Spinal cord (tissue), 9 donors: ENCODE measurements at regions not wholly inside any gene's neighbourhood (a gene's known extent, or its start where the extent isn't known, plus 50 kb on each side); places are given as distances from the start of the nearest gene placed in this dataset.

Experiments used
- DNase-seq, 6 donors: peaks; one replicate each; pipeline versions ENCODE4 v3.0.0 to v3.0.0-alpha.2; 2013 to 2015; ENCODE audit warnings: low spot score in 6 of 6, low read depth in 4 of 6
- H3K27ac ChIP-seq: one replicate; pipeline ENCODE4 v1.5.1; 2013; ENCODE audit warnings: low read depth, low read length, control low read depth
- H3K27me3 ChIP-seq: one replicate; pipeline ENCODE4 v1.6.1; 2013; ENCODE audit warnings: low read length; ENCODE audit not compliant: control insufficient read depth, insufficient read depth
- H3K36me3 ChIP-seq: one replicate; pipeline ENCODE4 v1.6.1; 2013; ENCODE audit warnings: low read length; ENCODE audit not compliant: control insufficient read depth, insufficient read depth
- H3K4me1 ChIP-seq: one replicate; pipeline ENCODE4 v1.6.1; 2013; ENCODE audit warnings: low read length; ENCODE audit not compliant: control insufficient read depth, insufficient read depth
- H3K4me3 ChIP-seq: one replicate; pipeline ENCODE4 v1.5.1; 2013; ENCODE audit warnings: low read depth, low read length, control low read depth
- H3K9me3 ChIP-seq: one replicate; pipeline ENCODE4 v1.6.1; 2013; ENCODE audit warnings: low read length; ENCODE audit not compliant: control insufficient read depth, insufficient read depth
- WGBS: methylation state at CpG from one replicate; pipeline ENCODE4 v1.1.5; 2013; ENCODE audit warnings: missing lambda C conversion rate; ENCODE audit not compliant: insufficient coverage; 5-methylcytosine and 5-hydroxymethylcytosine counted together
- donor health status: healthy.

DNA sequence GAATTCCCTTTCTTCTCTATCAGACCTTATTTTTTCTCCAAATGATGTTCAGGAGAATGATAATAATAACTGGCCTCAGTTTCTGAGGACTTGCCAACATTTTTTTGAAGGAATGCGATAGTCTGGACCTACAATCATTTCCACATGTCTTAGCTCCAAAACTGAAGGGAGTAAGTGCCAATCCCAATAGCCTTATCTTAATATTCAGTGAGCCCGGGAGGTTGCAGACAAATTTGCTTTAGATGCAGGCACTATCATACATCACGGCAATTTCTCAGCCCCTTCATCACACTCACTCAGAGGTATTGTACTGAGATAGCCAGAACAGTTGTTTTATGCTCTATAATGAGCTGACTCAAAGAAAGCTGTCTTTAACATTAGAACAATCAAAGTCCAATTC is 796.9 kb downstream of the ADGRL2 start:
- WGBS, result 57% methylated on average over 1 of the region's 3 CpGs
- DNase-seq, result peak in 2 of 6 donors; percentile 14 to 18
- no peak overlapping the region for H3K4me3 ChIP-seq

DNA sequence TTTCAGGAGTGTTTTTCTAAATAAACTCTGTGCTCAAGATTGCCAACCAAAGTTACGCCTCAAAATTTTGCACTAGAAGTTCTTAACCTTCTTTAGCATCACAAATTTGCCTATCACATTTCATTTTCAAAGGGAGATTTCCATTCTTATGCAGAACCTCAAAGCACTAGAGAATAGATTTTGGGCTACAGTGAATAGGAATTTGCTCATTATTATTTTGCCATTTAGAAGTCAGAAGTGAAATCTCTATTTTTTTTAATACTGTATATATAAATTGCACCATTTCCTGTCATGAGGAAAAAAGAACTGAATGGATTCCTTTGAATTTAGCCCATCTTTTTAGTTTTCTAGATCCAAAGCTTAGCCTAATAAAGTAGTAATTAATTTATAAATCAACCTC is 796.4 kb downstream of the ADGRL2 start:
- Histone ChIP-seq H3K4me3 (no peak overlapping the region), H3K9me3 (no peaks in the 10 kb centered on the region), H3K27me3 (peaks cover 4% of the 10 kb centered on the region), H3K4me1 (no peaks in the 10 kb centered on the region), H3K27ac (no peak overlapping the region), H3K36me3 (no peaks in the 10 kb centered on the region)
- no peak for DNase-seq
- no CpG with 5 or more reads among the region's 1 CpG for WGBS

More for the DNA sequence above, 796.9 kb downstream of the ADGRL2 start:
- peaks cover 4% of the 10 kb centered on the region for H3K27me3 ChIP-seq
- H3K27ac ChIP-seq, result no peak overlapping the region
- H3K36me3 ChIP-seq, result no peaks in the 10 kb centered on the region
- no peaks in the 10 kb centered on the region for H3K4me1 ChIP-seq
- H3K9me3 ChIP-seq, result no peaks in the 10 kb centered on the region

DNA sequence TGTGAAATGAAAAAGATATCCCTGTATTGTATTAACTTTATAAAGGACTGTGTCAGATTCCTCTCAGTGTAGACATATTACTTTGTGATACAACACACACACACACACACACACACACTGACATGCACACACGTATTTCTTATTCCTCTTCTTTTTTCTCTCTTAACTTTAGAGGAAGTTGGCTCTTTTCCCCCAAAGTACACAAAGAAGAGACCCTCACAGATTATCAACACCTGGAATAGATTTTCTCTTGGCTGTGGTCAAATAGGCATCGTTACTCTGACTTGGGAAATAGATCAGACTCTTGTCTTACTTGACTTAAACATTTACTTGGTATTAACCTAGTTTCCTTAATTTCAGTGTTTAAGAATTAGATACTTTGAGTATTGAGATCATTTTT is 792.8 kb downstream of the ADGRL2 start:
- Histone ChIP-seq H3K36me3 (no peaks in the 10 kb centered on the region), H3K4me1 (no peaks in the 10 kb centered on the region), H3K27me3 (peaks cover 2% of the 10 kb centered on the region), H3K27ac (no peak overlapping the region), H3K9me3 (peaks cover 2% of the 10 kb centered on the region), H3K4me3 (no peak overlapping the region)
- no CpG with 5 or more reads among the region's 2 CpGs for WGBS
- no peak for DNase-seq

DNA sequence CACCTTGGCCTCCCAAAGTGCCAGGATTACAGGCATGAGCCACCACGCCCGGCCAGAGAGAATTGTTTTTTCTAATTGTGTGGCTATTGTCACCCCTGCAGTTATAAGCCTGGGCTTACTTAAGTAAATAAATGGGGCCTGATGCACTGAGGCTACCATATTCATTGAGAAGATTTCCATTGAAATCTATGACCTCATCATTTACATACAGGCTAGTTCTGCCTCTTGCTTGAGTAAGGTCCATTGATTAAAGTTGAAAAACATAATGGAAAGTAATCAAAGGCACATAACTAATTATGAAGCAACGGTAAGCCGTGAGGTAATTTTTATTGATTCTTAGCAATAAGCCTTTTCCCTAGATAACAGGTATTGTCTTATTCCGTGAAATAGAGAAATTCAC is 788.9 kb downstream of the ADGRL2 start:
- H3K36me3 ChIP-seq, result no peaks in the 10 kb centered on the region

DNA sequence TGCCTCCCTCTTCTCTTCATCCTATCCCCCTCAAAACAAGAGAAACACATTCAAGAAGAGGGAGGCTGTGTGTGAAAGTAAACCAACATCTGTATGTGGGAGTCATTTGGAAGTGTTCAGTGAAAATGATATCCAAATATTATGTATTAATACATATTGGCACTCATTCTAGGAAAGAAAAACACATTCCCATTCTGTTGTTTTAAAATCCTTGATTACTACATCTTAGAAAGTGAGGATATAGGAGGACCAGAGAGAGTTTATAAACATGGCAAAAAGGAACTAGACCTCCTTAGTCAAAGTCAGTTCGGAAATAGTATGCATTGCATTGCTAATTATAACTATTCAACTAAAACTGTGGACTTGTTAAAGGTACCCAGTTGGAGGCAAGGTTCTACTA is 786.6 kb downstream of the ADGRL2 start:
- no peak for DNase-seq
- WGBS, result no CpG with 5 or more reads among the region's 1 CpG
- Histone ChIP-seq H3K9me3 (peaks cover 2% of the 10 kb centered on the region), H3K4me1 (no peaks in the 10 kb centered on the region), H3K4me3 (no peak overlapping the region), H3K27ac (no peak overlapping the region), H3K27me3 (no peaks in the 10 kb centered on the region), H3K36me3 (no peaks in the 10 kb centered on the region)

More for the DNA sequence above, 788.9 kb downstream of the ADGRL2 start:
- Histone ChIP-seq H3K4me3 (no peak overlapping the region), H3K9me3 (peaks cover 2% of the 10 kb centered on the region), H3K27me3 (no peaks in the 10 kb centered on the region), H3K4me1 (no peaks in the 10 kb centered on the region), H3K27ac (no peak overlapping the region)
- 100% methylated on average over 1 of the region's 5 CpGs for WGBS
- DNase-seq, result no peak

DNA sequence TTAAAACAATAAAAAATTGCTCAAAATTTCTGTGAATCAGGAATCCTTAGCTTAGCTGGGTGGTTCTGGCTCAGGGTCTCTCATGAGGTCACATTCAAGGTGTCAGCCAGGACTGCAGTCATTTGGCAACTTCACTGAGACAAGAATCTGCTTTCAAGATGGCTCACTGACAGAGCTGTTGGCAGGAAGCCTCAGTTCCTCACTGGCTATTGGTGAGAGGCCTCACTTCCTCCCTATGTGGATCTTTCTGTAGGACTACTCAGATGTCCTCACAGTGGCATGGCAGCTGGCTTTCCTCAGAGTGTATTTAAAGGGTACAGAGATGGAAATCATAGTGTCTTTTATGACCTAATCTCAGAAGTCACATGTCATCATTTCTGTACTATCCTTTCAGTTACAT is 785.7 kb downstream of the ADGRL2 start:
- Histone ChIP-seq H3K4me3 (no peak overlapping the region), H3K36me3 (no peaks in the 10 kb centered on the region), H3K9me3 (peaks cover 2% of the 10 kb centered on the region), H3K4me1 (no peaks in the 10 kb centered on the region), H3K27ac (no peak overlapping the region), H3K27me3 (no peaks in the 10 kb centered on the region)
- peak in 2 of 6 donors; percentile 24 to 75 for DNase-seq

DNA sequence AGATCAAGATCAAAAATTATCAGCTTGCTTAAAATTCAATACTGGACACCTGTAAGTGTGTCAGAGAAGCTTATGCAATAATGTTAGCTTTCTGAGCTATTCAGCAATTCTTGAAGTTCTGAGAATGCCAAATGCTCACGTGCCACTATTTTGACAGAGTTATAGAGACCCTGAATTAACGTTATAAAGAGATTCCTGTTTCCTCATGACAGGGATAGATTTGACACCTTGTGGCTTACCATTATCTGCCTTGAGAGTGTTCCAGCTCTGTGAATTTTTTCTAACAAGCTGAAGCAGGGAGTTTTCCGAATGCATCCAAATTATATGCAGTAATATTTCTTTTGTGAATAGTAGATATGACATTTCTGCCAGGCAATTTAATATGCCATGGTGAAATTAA is 781.6 kb downstream of the ADGRL2 start:
- Histone ChIP-seq H3K27ac (no peak overlapping the region), H3K4me1 (no peaks in the 10 kb centered on the region), H3K4me3 (no peak overlapping the region), H3K27me3 (no peaks in the 10 kb centered on the region), H3K36me3 (no peaks in the 10 kb centered on the region), H3K9me3 (no peaks in the 10 kb centered on the region)
- WGBS, result 46% methylated on average over 2 of the region's 3 CpGs
- DNase-seq, result no peak

DNA sequence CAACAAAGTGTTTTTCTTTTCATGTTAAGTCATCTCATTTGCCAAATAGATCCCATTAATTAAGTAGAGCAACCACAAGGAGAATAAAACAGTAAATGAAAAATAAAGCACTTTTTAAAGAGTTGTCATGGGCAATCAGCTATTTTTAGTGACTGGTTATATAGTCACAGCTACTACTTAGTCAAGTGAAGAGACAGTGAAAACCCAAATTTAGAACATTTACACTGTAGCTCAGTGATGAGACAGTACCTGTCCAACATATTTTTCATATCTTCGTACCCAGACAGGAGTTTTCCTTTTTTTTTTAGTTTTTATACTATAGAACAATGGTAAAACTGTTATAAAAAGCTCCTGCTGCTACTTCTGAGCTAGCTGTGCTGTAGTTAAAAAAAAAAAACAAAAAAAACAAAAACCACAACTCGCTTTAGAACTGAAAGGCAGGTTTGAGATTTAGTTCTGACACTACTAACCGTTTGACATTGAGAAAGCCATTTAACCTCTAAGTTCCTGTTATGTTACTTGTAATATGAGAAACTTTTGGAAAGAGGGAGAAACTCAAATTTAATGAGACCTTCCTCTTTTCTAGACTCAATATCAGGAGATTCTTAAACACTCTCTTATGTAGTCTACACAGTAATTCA is 777.5 kb downstream of the ADGRL2 start:
- DNase-seq, result no peak
- Histone ChIP-seq H3K4me3 (no peak overlapping the region), H3K36me3 (no peaks in the 10 kb centered on the region), H3K9me3 (no peaks in the 10 kb centered on the region), H3K4me1 (no peaks in the 10 kb centered on the region), H3K27me3 (no peaks in the 10 kb centered on the region), H3K27ac (no peak overlapping the region)
- no CpG with 5 or more reads among the region's 3 CpGs for WGBS

DNA sequence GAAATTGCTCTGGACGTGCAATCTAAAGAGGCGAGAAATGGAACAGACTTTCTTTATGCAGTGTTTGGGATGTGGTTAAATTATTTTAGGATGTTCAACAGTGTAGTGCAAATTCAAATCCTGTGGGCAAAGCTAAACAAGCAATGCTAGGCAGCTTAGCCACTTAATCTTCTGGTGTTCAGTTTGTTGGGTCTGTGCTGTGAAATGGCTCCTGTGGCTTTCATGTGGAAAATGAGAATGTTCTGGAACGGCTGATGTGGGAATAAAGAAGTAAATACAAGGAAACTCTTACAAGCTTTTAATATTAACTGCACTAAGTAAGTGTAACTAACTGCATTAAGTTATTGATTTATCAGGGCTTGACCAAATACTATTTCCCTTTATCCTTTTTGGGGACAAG is 766.6 kb downstream of the ADGRL2 start:
- Histone ChIP-seq H3K4me3 (no peak overlapping the region), H3K9me3 (no peaks in the 10 kb centered on the region), H3K4me1 (no peaks in the 10 kb centered on the region), H3K27me3 (no peaks in the 10 kb centered on the region), H3K36me3 (no peaks in the 10 kb centered on the region), H3K27ac (no peak overlapping the region)
- 53% methylated on average over 2 of the region's 3 CpGs for WGBS
- peak in 2 of 6 donors; percentile 11 to 89 for DNase-seq

DNA sequence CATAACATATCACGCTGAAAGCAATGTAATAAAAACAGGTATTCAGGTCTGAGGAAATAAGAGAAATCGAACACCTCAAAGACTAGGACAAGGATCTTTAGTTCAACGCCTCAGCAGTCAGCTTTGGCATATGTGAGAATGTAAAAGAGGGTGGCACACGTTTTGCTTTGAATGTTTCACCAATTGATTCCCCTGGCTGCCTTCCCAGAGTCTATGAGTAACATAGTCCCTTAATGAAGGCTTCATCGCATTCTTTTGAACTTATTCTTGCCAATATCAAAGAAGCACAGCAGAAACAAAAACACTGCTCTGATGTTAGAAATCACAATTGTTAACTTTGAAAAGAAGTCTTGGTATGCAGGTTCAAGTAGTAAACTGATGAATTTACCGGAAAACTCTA is 764.8 kb downstream of the ADGRL2 start:
- H3K9me3 ChIP-seq, result no peaks in the 10 kb centered on the region
- WGBS, result 80% methylated on average over 1 of the region's 6 CpGs
- no peak overlapping the region for H3K4me3 ChIP-seq
- peak in 2 of 6 donors; percentile 61 to 77 for DNase-seq
- no peaks in the 10 kb centered on the region for H3K27me3 ChIP-seq
- H3K4me1 ChIP-seq, result no peaks in the 10 kb centered on the region
- H3K27ac ChIP-seq, result no peak overlapping the region
- H3K36me3 ChIP-seq, result no peaks in the 10 kb centered on the region
